ENCODE measurements at regions not wholly inside any gene's neighbourhood (a gene's known extent, or its start where the extent isn't known, plus 50 kb on each side); places are given as distances from the start of the nearest gene placed in this dataset.
A peak's percentile ranks its signal among the peaks of the same experiment; 100 is the strongest.

- H3K27ac Mint-ChIP-seq: no peak overlapping the region
- H3K9me3 Mint-ChIP-seq: no peaks in the 10 kb centered on the region
- no peak overlapping the region for H3K4me3 Mint-ChIP-seq
- peaks cover 0 to 5% of the 10 kb centered on the region in 2 donors for H3K27me3 Mint-ChIP-seq
- H3K36me3 Mint-ChIP-seq: no peaks in the 10 kb centered on the region
- no peak for DNase-seq (ENCODE audit: low spot score)
- ATAC-seq: no peak
- peaks cover 25 to 29% of the 10 kb centered on the region in 2 donors for H3K4me1 Mint-ChIP-seq (ENCODE audit: low read depth in 2 of 2)
These were observed 79.1 kb downstream of the ZNF365 start for GRCh38 chr10:62453274-62453673.

GRCh38 chr10:62454687-62455397 is 80.7 kb downstream of the ZNF365 start:
- H3K27ac Mint-ChIP-seq: peak overlapping the region in 1 of 2 donors; percentile 7
- H3K9me3 Mint-ChIP-seq: no peaks in the 10 kb centered on the region
- no peaks in the 10 kb centered on the region for H3K36me3 Mint-ChIP-seq
- DNase-seq (ENCODE audit: low spot score): no peak
- H3K4me1 Mint-ChIP-seq (ENCODE audit: low read depth in 2 of 2): peaks cover 26 to 30% of the 10 kb centered on the region in 2 donors
- peaks cover 0 to 5% of the 10 kb centered on the region in 2 donors for H3K27me3 Mint-ChIP-seq
- no peak for ATAC-seq
- no peak overlapping the region for H3K4me3 Mint-ChIP-seq

GRCh38 chr10:62456611-62457101 is 82.5 kb downstream of the ZNF365 start:
- peak overlapping the region; percentile 69 for H3K4me3 Mint-ChIP-seq
- peak overlapping the region in 1 of 2 donors; percentile 53 for H3K27ac Mint-ChIP-seq

GRCh38 chr10:62457196-62457595 is 83.0 kb downstream of the ZNF365 start:
- ATAC-seq (peak; percentile 58 to 63), DNase-seq (ENCODE audit: low spot score) (no peak)
- Mint-ChIP-seq H3K27me3 (peaks cover 0 to 6% of the 10 kb centered on the region in 2 donors), H3K9me3 (no peaks in the 10 kb centered on the region), H3K36me3 (no peaks in the 10 kb centered on the region), H3K27ac (peak overlapping the region in 1 of 2 donors; percentile 53), H3K4me3 (peak overlapping the region; percentile 69), H3K4me1 (ENCODE audit: low read depth in 2 of 2) (peaks cover 29 to 32% of the 10 kb centered on the region in 2 donors)

More at GRCh38 chr10:62456611-62457101, 82.5 kb downstream of the ZNF365 start:
- H3K27me3 Mint-ChIP-seq: peaks cover 0 to 5% of the 10 kb centered on the region in 2 donors
- H3K4me1 Mint-ChIP-seq (ENCODE audit: low read depth in 2 of 2): peaks cover 26 to 30% of the 10 kb centered on the region in 2 donors
- DNase-seq (ENCODE audit: low spot score) (no peak), ATAC-seq (peak; percentile 64 to 88)
- H3K9me3 Mint-ChIP-seq: no peaks in the 10 kb centered on the region
- H3K36me3 Mint-ChIP-seq: no peaks in the 10 kb centered on the region

GRCh38 chr10:62457598-62457997 is 83.4 kb downstream of the ZNF365 start:
- Mint-ChIP-seq H3K4me3 (peak overlapping the region; percentile 69), H3K27ac (no peak overlapping the region), H3K9me3 (no peaks in the 10 kb centered on the region), H3K4me1 (ENCODE audit: low read depth in 2 of 2) (peaks cover 31 to 36% of the 10 kb centered on the region in 2 donors), H3K36me3 (no peaks in the 10 kb centered on the region), H3K27me3 (peaks cover 0 to 7% of the 10 kb centered on the region in 2 donors)
- DNase-seq (ENCODE audit: low spot score) (no peak), ATAC-seq (peak; percentile 55 to 75)

- DNase-seq (ENCODE audit: low spot score) (no peak), ATAC-seq (no peak)
- H3K36me3 Mint-ChIP-seq: no peaks in the 10 kb centered on the region
- H3K4me1 Mint-ChIP-seq (ENCODE audit: low read depth in 2 of 2): peaks cover 31 to 43% of the 10 kb centered on the region in 2 donors
- no peak overlapping the region for H3K4me3 Mint-ChIP-seq
- no peaks in the 10 kb centered on the region for H3K9me3 Mint-ChIP-seq
- no peak overlapping the region for H3K27ac Mint-ChIP-seq
- peaks cover 0 to 7% of the 10 kb centered on the region in 2 donors for H3K27me3 Mint-ChIP-seq
These were observed 84.9 kb downstream of the ZNF365 start for GRCh38 chr10:62459072-62459471.

- no peak for ATAC-seq
- Mint-ChIP-seq H3K4me1 (ENCODE audit: low read depth in 2 of 2) (peaks cover 31 to 43% of the 10 kb centered on the region in 2 donors), H3K27me3 (peaks cover 0 to 7% of the 10 kb centered on the region in 2 donors), H3K36me3 (no peaks in the 10 kb centered on the region), H3K27ac (no peak overlapping the region), H3K9me3 (no peaks in the 10 kb centered on the region), H3K4me3 (no peak overlapping the region)
- DNase-seq (ENCODE audit: low spot score): no peak
These were observed 85.3 kb downstream of the ZNF365 start for GRCh38 chr10:62459500-62459899.

- no peaks in the 10 kb centered on the region for H3K9me3 Mint-ChIP-seq
- H3K4me1 Mint-ChIP-seq (ENCODE audit: low read depth in 2 of 2): peaks cover 28 to 37% of the 10 kb centered on the region in 2 donors
- DNase-seq (ENCODE audit: low spot score) (no peak), ATAC-seq (no peak)
- no peaks in the 10 kb centered on the region for H3K36me3 Mint-ChIP-seq
- H3K4me3 Mint-ChIP-seq: no peak overlapping the region
- H3K27me3 Mint-ChIP-seq: peaks cover 0 to 3% of the 10 kb centered on the region in 2 donors
- H3K27ac Mint-ChIP-seq: no peak overlapping the region
These were observed 86.2 kb downstream of the ZNF365 start for GRCh38 chr10:62460393-62460792.

- no peak for ATAC-seq
- no peak for DNase-seq (ENCODE audit: low spot score)
- Mint-ChIP-seq H3K4me3 (no peak overlapping the region), H3K9me3 (no peaks in the 10 kb centered on the region), H3K27me3 (peaks cover 0 to 3% of the 10 kb centered on the region in 2 donors), H3K4me1 (ENCODE audit: low read depth in 2 of 2) (peaks cover 27 to 36% of the 10 kb centered on the region in 2 donors), H3K36me3 (no peaks in the 10 kb centered on the region), H3K27ac (no peak overlapping the region)
These were observed 87.0 kb downstream of the ZNF365 start for GRCh38 chr10:62461120-62461519.

GRCh38 chr10:62462461-62462860 is 88.3 kb downstream of the ZNF365 start:
- peaks cover 0 to 3% of the 10 kb centered on the region in 2 donors for H3K27me3 Mint-ChIP-seq
- no peak overlapping the region for H3K27ac Mint-ChIP-seq
- peak in 1 of 2 donors; percentile 48 for ATAC-seq
- no peaks in the 10 kb centered on the region for H3K9me3 Mint-ChIP-seq
- no peak for DNase-seq (ENCODE audit: low spot score)
- H3K4me3 Mint-ChIP-seq: no peak overlapping the region
- H3K4me1 Mint-ChIP-seq (ENCODE audit: low read depth in 2 of 2): peaks cover 14 to 23% of the 10 kb centered on the region in 2 donors
- no peaks in the 10 kb centered on the region for H3K36me3 Mint-ChIP-seq

- ATAC-seq: peak in 1 of 2 donors; percentile 57
- peaks cover 5 to 14% of the 10 kb centered on the region in 2 donors for H3K4me1 Mint-ChIP-seq (ENCODE audit: low read depth in 2 of 2)
- no peak for DNase-seq (ENCODE audit: low spot score)
- H3K36me3 Mint-ChIP-seq: no peaks in the 10 kb centered on the region
- no peak overlapping the region for H3K4me3 Mint-ChIP-seq
- H3K27me3 Mint-ChIP-seq: peaks cover 0 to 3% of the 10 kb centered on the region in 2 donors
- H3K9me3 Mint-ChIP-seq: no peaks in the 10 kb centered on the region
- H3K27ac Mint-ChIP-seq: no peak overlapping the region
These were observed 89.2 kb downstream of the ZNF365 start for GRCh38 chr10:62463364-62463763.

- no peaks in the 10 kb centered on the region for H3K9me3 Mint-ChIP-seq
- H3K4me1 Mint-ChIP-seq (ENCODE audit: low read depth in 2 of 2): peaks cover 5 to 13% of the 10 kb centered on the region in 2 donors
- peaks cover 0 to 3% of the 10 kb centered on the region in 2 donors for H3K27me3 Mint-ChIP-seq
- no peaks in the 10 kb centered on the region for H3K36me3 Mint-ChIP-seq
- no peak for ATAC-seq
- no peak for DNase-seq (ENCODE audit: low spot score)
- H3K27ac Mint-ChIP-seq: no peak overlapping the region
- H3K4me3 Mint-ChIP-seq: no peak overlapping the region
These were observed 90.1 kb downstream of the ZNF365 start for GRCh38 chr10:62464308-62464707.

GRCh38 chr10:62466590-62466989 is 92.4 kb downstream of the ZNF365 start:
- H3K4me1 Mint-ChIP-seq (ENCODE audit: low read depth in 2 of 2): peaks cover 5 to 13% of the 10 kb centered on the region in 2 donors
- no peak for ATAC-seq
- H3K27me3 Mint-ChIP-seq: peaks cover 0 to 3% of the 10 kb centered on the region in 2 donors
- no peaks in the 10 kb centered on the region for H3K36me3 Mint-ChIP-seq
- DNase-seq (ENCODE audit: low spot score): no peak
- H3K27ac Mint-ChIP-seq: no peak overlapping the region
- no peaks in the 10 kb centered on the region for H3K9me3 Mint-ChIP-seq
- H3K4me3 Mint-ChIP-seq: no peak overlapping the region

- H3K4me1 Mint-ChIP-seq (ENCODE audit: low read depth in 2 of 2): peaks cover 0 to 8% of the 10 kb centered on the region in 2 donors
- ATAC-seq: no peak
- no peaks in the 10 kb centered on the region for H3K36me3 Mint-ChIP-seq
- no peak overlapping the region for H3K27ac Mint-ChIP-seq
- no peak overlapping the region for H3K4me3 Mint-ChIP-seq
- DNase-seq (ENCODE audit: low spot score): no peak
- no peaks in the 10 kb centered on the region for H3K27me3 Mint-ChIP-seq
- no peaks in the 10 kb centered on the region for H3K9me3 Mint-ChIP-seq
These were observed 93.4 kb downstream of the ZNF365 start for GRCh38 chr10:62467527-62467926.
